DMS53 (cell line): ENCODE measurements at regions not wholly inside any gene's neighbourhood (a gene's known extent, or its start where the extent isn't known, plus 50 kb on each side); places are given as distances from the start of the nearest gene placed in this dataset.
A peak's percentile ranks its signal among the peaks of the same experiment; 100 is the strongest.

Source experiments
- DNase-seq: peaks from one replicate; lab custom pipeline; 2025; lab: John Stamatoyannopoulos, UW

GRCh38 chr1:219993554-219994433 is 52.5 kb downstream of the EPRS1 start:
- DNase-seq, result no peak

GRCh38 chr1:219991919-219992318 is 54.4 kb downstream of the EPRS1 start:
- DNase-seq, result no peak

DNA sequence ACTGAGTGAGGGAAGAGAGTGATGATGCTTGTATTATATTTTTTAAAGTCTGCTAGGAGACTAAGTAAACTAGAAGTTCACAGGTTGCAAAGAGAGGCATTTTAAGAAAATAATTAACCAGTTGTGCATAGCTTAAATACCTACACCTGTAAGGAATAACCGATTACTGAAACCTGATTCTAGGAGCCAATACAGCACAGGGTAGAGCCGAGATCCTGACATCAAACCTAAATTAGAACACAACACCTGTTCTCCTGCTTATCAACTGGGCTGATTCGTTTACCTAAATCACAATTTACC is 54.8 kb downstream of the EPRS1 start:
- DNase-seq, result peak; percentile 34

- DNase-seq, result peak; percentile 80
Measured at GRCh38 chr1:219990782-219991510, 55.4 kb downstream of the EPRS1 start.

- no peak for DNase-seq
Measured at GRCh38 chr1:219989766-219990165, 56.5 kb downstream of the EPRS1 start.

- DNase-seq, result no peak
Measured at GRCh38 chr1:219988818-219989217, 57.5 kb downstream of the EPRS1 start.

- DNase-seq, result no peak
Measured at GRCh38 chr1:219988387-219988786, 57.9 kb downstream of the EPRS1 start.

DNA sequence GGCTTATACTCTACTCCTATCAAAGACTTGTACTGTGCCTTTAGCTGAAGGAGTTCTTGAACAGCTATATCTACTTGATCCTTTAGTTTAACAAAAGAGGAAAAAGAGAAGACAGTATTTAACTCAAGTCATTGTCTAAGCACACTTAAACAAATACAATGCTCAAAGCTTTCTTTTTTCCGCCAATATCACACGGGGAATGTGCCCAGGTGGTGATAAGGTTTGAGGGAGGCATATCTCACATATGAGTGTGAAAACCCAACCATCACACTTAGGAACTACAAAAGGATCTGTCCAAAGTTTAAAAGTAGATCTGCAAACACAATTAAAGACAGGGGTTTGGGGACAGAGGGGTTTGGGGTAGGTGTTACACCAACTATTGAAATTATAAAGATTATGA is 59.0 kb upstream of the SLC30A10 start:
- DNase-seq, result no peak

GRCh38 chr1:219985169-219985568 is 56.8 kb upstream of the SLC30A10 start:
- no peak for DNase-seq
